AG09319 (cell line): ENCODE measurements at regions not wholly inside any gene's neighbourhood (a gene's known extent, or its start where the extent isn't known, plus 50 kb on each side); places are given as distances from the start of the nearest gene placed in this dataset.

Experiments
- DNase-seq: peaks from one replicate; pipeline ENCODE4 v3.0.0-alpha.2; 2010; ENCODE audit warnings: low read depth; ENCODE audit errors: extremely low read depth
- CTCF ChIP-seq: IDR thresholded peaks from 2 replicates; pipeline ENCODE4 v1.5.1; 2011; ENCODE audit warnings: low read depth, mild to moderate bottlenecking, inconsistent platforms, low read length, moderate library complexity

- TF ChIP-seq CTCF = no peak
- no peak for DNase-seq
These were observed 132.5 kb upstream of the ARGLU1 start for GRCh38 chr13:106700439-106700838.

- no peak for TF ChIP-seq CTCF
- no peak for DNase-seq
These were observed 132.1 kb upstream of the ARGLU1 start for GRCh38 chr13:106700007-106700406.

- no peak for DNase-seq
These were observed 131.4 kb upstream of the ARGLU1 start for GRCh38 chr13:106699311-106699710.

GRCh38 chr13:106696719-106697118, 128.8 kb upstream of the ARGLU1 start:
- DNase-seq = no peak
- no peak for TF ChIP-seq CTCF

More at GRCh38 chr13:106699311-106699710, 131.4 kb upstream of the ARGLU1 start:
- TF ChIP-seq CTCF = no peak

- no peak for TF ChIP-seq CTCF
These were observed 128.2 kb upstream of the ARGLU1 start for GRCh38 chr13:106696140-106696539.

GRCh38 chr13:106695139-106695538, 127.2 kb upstream of the ARGLU1 start:
- no peak for DNase-seq
- no peak for TF ChIP-seq CTCF

More at GRCh38 chr13:106696140-106696539, 128.2 kb upstream of the ARGLU1 start:
- no peak for DNase-seq

- no peak for DNase-seq
- no peak for TF ChIP-seq CTCF
These were observed 123.9 kb upstream of the ARGLU1 start for GRCh38 chr13:106691861-106692260.
